Anterior cingulate cortex (tissue), 58 donors: ENCODE measurements at regions not wholly inside any gene's neighbourhood (a gene's known extent, or its start where the extent isn't known, plus 50 kb on each side); places are given as distances from the start of the nearest gene placed in this dataset.
"Not testable (repeated sequence)": the region's sequence is repeated elsewhere in the genome, so short reads cannot be mapped to it uniquely, and the experiment has no call there.

ENCODE experiments used
- DNase-seq, 58 donors: peaks; one replicate each; lab custom pipeline; 2025; lab: John Stamatoyannopoulos, UW

DNA sequence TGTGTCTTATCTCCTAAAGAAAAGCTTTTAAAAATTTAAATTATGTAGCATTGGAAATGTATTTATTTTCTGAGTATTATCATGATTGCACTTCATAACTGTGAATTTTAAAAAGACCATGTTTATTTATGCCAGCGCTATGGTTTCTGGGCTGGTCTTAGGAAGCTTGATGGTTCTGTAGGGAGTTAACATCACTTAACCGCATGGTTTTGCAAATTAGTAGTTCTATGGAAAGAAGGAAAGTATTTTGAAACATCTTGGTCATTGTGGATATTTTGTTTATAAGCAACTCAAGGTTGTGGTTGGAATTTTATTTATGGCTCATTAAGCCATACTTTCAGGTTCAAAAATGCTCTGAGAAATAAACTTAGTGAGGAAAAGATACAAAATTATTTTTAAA, 549.4 kb downstream of the STK39 start:
- DNase-seq, result no peak

DNA sequence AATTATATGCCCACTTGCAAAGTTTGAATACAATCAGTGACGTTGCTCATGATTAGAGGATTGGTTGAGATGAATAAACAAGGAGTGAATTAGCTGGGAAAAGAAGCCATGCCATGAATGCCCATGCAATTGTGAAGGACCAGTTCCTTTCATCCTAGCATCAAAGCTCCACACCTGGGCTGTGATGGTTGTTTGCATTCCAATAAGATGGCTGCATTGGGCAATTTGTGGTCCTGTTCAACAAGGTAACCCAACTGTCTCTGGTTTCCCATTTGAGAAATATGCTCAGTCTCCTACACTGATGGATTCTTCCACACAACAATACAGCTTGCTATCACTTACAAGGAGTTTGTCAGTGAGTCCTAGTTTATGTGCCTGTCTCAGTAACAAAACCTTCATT, 550.2 kb downstream of the STK39 start:
- no peak for DNase-seq

DNA sequence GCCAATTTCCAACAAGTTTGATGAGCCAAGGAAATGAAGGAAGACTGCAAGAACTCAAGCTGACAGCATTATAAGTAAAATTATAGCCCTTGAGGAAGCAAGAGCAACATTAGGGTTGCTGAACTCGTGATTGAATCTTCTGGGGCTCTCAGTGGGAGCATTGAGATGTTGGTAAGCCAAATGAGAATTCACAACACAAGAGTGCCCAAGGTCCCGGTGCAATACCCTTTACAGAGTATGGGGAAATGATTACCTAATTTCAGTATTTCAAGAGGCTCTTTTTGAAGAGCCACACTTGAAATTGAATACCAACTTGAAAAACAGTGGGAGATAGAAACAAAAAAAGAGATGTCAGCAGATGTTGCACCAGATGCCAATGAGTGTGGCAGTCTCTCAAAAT, 554.5 kb downstream of the STK39 start:
- DNase-seq, result no peak

DNA sequence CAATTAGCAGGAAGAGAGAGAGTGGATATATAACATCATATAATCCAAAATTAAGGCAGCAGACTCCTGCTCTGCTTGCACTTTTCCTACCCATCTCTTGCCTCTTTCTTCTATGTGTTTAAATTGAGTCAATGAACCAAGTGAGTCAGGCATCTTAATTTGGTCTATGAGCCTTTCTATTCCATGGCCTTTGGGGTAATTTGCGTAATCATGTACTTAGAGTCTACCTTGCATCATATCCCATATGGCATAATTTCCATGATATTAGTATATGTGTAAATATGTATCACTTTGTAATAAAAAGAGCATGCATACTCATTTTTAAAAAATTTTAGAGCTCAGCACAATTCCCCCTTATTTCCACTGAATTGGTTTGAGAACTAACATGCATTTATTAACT, 555.2 kb downstream of the STK39 start:
- DNase-seq, result no peak

DNA sequence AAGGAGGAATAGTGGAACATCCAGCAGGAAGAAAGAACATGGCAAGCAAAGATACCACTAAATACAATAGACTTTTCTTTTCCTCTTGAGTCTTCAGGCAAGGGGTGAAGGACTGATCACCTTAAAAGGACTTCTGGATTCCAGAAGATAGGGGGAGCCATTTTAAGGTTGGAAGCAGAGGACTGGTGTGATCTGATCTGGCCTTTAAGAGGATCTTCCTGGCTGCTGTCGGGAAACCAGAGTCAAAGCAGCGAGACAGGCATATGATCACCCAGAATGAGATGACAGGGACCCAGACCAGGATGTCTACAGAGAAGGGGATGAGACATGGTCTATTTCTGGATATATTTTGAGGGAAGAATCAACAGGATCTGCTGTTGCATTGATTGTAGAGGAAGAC, 558.0 kb downstream of the STK39 start:
- DNase-seq, result no peak

DNA sequence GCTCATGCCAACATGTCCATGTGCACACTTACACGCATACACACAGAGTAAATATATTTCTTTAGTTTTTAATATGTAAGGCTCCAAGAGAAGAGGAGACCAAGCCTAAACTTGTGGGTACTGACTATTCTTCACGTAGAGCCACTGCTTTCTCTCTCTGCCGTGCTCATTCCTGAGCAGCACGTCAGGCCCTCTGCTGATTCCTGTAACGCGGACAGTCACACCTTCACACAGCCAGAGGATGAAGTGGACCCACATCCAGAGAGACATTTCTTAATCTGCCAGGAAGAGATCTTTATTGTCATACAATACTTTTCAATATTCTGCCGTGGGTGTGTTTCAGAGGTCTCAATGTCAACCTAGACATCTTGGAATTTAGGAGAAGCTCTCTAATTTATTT, 560.7 kb downstream of the STK39 start:
- no peak for DNase-seq

DNA sequence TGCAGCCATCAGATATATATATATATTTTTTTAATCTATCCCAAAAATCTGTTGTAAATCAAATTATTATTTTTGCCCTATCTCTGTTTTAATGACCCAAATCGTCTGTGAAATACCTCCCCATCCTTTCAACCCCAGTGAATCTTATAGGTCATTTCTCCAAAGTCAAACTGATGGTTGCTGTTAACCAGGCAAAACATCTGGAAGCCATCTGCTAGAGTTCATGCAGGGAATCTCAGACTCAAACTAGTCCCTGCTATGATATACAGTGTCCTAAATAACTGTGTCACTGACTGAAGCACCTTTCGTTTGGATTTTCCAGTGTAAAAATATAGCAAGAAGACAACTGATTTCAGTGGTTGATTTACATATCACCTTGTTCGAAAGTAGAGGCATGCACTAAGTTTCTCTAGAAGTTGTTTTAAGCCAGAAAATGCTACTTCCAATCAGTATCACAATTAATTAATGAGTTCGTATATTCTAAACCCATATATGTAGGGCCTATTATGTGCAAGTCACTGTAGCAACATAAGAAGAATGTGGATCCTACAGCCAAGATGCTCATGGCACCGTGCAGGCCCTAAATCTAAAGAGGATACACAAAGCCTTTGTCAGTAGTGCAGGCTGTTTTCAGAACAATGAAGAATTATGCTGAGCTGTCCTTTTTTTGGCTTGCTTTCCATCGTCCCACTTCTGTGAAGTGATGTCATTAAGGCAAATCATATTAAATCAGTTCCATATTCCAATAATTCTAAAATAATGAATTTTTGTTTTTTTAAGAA, 566.0 kb downstream of the STK39 start:
- DNase-seq, result peak in 11 of 58 donors; percentile 6 to 72 (median 11)

DNA sequence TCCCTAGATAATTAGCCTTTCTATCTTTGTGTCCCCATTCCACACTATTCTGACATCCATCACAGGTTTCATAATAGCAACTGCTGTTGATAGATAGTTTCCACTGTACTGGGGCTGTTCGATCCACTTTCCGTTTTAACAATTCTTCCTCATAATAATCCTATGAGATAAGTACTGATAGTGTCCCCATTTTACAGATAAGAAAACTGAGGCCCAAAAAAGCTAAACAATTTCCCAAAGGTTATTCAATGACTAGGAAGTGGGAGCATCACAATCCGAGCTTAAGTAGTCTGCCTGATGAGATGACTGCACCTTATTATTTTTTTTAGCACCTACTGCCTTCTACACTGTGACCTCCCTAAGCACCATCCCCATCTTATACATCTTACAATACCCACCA, 569.2 kb downstream of the STK39 start:
- no peak for DNase-seq

DNA sequence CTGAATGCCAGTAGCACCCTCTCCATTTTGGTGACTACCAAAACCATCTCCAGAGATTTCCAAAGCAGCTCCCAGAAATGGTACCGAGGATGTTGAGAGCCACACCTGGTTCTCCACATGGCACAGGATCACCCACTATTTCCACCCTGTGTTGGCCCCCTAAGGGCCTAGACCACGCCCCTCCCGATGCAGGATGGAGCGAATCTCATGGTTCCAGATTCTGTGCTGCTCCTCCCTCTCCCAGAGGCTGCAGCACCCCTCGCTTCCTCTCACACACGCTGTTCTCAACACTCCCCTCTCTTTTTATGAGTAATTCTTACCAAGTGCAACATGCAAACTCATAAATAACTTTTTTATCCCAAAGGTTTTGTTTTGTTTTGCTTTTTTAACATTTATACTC, 571.5 kb downstream of the STK39 start:
- no peak for DNase-seq

DNA sequence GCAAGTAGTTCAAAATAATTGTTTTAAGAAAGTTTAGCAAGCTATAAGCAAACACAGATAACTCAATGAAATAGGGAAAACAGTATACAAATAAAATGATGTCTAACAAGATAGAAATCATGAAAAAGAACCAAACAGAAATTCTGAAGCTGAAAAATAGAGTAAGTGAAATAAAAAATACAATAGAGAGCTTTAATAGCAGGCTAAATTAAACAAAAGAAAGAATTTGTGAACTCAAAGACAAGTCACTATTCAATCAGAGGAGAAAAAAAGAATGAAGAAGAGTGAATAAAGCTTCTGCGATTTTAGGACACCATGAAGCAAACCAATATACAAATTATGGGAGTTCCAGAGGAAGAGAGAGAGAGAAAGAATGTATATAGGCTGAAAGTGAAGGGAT, 576.8 kb downstream of the STK39 start:
- DNase-seq, result no peak

DNA sequence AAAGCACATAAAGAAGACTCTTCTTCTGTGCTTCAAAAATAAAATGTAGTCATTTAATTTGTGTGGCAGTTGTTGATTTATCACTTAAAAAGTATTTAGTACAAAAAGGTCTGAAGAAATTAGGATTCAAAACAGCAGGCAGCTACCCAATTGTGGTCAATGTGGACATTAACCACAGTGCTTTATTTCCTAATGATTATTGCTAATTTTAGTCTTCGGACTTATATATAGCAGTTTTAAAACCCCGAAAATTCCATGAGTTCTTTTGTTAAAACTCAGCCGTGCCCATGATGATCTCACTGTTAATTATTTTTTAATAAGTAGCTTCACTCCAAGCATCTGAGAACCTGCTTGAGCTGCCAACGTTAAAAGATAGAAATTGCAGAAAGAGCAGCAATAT, 594.3 kb downstream of the STK39 start:
- DNase-seq, result no peak

DNA sequence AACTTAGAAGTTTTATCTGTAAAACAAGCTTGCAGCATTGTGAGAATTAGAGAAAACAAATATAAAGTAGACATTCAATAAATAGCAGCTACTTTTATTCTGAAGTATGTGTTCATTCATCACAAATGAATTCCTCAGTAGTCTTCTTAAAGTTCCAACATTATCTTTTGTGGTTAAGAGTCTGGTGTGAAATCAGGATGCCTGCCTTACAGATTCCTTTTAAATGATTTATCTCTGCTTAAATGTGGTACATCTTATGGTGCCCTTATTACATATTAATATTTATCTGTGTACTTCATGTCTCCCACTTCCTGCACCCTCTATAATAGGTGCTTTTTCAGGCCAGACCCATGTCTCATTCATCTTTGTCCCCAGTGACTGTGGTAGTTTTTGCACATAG, 595.0 kb downstream of the STK39 start:
- DNase-seq, result no peak

DNA sequence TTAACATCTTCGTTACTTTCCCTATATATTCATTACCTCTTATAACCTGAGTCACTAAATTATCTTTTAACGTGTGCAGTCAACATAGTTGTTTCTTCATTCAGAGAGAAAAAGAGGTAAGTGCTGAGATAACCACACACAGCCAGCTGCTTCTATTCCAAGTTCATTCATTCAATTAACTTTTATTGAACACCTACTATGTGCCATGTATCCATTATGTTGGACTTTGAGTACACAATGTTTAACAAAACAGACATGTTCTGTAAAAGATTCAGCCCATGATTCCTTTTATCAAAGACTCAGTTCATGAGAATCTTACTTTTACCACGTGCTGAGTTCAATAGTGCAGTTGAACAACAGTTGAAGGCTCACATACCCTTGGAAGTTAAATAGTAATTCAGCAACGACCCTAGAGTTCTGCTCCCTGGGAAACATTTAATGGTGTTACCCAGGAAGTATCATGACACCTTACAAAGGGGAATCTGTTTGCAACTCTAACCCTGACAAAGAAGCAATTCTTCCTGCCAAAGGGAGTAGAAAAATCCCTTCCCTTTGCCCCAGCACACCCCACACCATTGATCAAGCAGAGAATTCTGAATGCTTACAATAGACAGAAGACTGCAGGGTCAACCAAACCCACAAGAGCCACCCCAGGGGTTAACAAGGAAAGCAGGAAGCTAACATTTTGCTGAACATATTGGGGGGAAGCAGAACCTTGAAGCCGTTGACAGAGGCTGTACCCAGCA, 595.8 kb downstream of the STK39 start:
- DNase-seq, result peak in 2 of 58 donors; percentile 3 to 10

DNA sequence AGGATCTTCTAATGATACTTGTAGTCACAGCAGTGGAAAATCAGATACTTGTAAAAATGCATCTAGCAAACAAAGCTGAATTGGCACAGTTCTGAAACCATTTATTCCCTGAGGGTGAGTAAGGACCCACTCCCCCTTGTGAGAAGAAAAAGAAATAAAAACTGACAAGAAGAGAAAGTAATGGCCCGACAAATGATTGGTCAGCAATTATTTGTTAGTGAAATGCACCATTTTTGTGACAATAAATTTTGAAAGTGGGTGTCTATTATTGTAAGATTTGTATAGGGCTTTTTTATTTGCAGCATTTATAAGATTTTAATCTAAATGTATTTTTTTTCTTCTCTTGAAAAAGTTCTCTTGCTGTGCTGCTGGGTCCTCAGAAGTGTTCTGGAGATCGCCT, 600.8 kb downstream of the STK39 start:
- DNase-seq, result no peak

DNA sequence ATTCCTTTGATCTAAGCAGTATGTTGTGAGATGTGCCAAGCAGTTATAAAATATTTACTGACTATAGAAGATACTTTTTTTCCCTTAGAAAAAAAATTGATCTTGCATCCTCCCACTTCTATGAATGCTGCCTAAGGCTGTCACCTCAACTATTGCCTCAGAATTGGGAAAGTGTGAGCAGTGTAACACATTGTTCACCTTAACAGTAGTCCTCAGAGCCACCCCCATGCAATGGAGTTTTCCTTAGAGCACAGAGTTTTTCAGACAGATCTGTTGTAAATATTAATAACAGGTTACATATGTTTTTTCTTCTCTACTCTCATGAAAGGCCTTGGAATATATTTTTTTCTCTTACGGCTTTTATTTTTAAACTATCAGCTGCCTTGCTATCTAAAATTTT, 607.3 kb downstream of the STK39 start:
- DNase-seq, result no peak

DNA sequence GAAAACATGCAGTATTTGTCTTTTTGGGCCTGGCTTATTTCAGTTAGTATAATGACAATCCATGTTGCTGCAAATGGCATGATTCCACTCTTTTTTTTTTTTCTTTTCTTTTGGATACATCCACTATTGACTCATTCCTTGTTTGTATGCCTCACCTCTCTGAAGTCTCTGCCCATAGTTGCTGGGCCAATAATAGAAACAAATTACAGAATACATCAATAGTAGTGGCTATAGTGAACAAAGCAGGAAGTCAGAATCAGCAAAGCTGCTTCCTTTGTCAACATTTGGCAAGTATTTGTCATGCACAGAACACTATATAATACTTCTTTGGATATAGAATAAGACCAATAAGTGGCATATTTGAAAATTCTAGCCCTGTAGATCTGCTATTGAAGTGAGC, 609.7 kb downstream of the STK39 start:
- DNase-seq, result no peak

DNA sequence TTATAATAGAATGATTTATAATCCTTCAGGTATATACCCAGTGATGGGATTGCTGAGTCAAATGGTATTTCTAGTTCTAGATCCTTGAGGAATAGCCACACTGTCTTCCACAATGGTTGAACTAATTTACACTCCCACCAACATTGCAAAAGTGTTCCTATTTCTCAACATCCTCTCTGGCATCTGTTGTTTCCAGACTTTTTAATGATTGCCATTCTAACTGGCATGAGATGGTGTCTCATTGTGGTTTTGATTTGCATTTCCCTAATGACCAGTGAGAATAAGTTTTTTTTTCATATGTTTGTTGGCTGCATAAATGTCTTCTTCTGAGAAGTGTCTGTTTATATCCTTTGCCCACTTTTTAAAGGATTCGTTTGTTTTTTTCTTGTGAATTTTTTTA, 615.1 kb downstream of the STK39 start:
- not testable (repeated sequence) for DNase-seq

DNA sequence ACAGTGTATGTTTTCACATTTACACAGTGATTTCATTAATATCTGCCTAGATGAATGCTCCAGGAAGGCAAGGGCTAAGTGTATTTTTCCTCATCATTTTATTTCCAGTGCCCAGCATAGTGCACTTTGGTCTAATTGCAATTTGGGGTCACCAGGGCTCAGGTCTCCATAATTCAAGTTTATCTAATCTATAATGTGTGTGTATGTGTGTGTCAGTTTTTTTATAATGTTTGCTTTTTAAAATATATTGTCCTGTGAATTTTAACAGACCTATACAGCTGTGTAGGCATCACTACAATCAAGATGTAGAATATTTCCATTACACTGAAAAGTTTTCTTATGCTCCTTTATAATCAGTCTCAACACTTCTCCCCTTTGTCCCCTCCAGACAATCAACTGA, 620.4 kb downstream of the STK39 start:
- DNase-seq, result no peak

DNA sequence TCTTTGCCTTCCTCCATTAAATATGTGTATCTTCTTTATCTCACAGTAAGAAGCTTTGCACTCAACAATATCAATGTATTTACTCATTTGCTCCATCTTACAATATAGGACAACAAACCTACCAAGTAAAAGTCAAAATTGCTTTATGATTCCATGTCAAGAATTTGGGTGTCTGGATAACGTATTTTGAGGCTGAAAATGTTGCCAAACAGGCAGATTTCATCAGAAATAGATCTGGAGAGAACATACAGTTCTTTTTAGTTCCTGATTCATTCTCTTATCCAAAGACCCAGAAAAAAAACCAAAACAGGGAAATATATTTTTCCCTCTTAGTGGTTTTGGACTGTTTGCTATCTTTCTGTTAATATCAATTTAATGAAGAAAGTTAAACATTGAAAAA, 621.1 kb downstream of the STK39 start:
- no peak for DNase-seq

DNA sequence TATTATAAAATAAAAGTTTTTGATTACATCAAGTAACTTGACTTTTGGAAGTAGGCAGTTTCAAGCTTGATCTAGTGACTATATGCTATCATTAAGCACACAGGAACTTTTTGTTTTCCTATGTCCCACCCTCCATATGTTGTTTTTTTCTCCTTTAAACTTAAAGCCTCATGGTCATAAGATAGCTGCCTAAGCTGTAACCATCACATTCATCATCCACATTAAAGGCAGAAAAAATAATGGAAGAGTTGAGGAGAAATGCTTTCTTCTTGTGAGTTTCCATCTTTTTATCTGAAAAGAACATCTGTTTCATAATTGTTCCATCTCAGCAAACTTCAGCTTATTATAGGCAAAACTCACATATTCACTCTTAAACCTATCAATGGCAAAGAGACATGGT, 630.4 kb downstream of the STK39 start:
- DNase-seq, result no peak

DNA sequence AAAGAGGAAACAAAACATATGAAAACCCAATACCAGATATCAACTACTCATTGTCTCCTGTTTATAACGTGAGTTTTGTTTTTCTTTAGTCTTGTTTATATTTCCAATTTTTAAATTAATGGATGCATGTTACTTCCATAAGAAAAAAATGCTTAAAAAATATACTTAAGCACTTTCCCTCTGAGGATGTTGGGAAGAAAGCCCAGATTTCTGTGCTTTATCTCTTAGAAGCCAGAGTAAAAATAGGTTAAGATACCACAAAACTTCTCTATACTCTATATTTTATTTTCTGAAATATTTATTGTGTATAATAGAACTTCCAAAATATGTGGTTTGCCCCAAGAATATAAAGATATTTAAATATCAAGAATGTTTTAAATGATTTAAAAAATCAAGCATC, 633.9 kb downstream of the STK39 start:
- DNase-seq, result no peak

DNA sequence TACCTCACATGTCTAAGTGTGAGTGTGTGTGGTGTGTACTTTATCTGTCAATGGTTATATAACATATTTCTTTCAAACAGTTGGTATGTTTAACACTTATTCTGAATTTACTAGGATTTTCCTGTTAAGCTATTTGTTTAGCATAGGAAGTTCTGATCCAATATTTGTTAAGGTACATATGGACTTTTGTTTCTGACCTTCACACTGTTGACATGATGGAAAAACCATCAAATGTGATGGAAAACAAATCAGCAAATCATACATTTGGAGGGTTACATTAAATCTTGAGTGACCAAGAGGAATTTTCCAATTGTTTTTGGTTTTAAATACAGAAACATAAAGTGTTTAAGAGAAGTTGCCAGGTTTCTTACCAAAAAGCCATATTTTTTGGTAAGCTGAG, 638.9 kb downstream of the STK39 start:
- DNase-seq, result no peak
